Smooth muscle cell (in vitro differentiated cells): ENCODE measurements at regions not wholly inside any gene's neighbourhood (a gene's known extent, or its start where the extent isn't known, plus 50 kb on each side); places are given as distances from the start of the nearest gene placed in this dataset.
"Not testable (repeated sequence)": the region's sequence is repeated elsewhere in the genome, so short reads cannot be mapped to it uniquely, and the experiment has no call there.

Source experiments
- DNase-seq: peaks from one replicate; lab custom pipeline; 2025; ENCODE audit not compliant: unreplicated experiment; lab: John Stamatoyannopoulos, UW
- H2AFZ ChIP-seq: fragments of 200-600 bp; sonication (generic); 2 replicates; pipeline ENCODE4 v1.6.0; 2016; ENCODE audit warnings: antibody characterized with exemption, low read depth, mild to moderate bottlenecking
- H3F3A ChIP-seq: fragments of 200-600 bp; sonication (generic); 2 replicates; pipeline ENCODE4 v1.6.0; 2017; ENCODE audit warnings: antibody characterized with exemption, low read depth
- H3K27ac ChIP-seq: fragments of 200-600 bp; sonication (generic); 2 replicates; pipeline ENCODE4 v1.5.1; 2016; ENCODE audit warnings: low read depth, mild to moderate bottlenecking
- H3K27me3 ChIP-seq: fragments of 200-600 bp; sonication (generic); 2 replicates; pipeline ENCODE4 v1.6.1; 2016; ENCODE audit warnings: low read depth, mild to moderate bottlenecking
- H3K36me3 ChIP-seq: fragments of 200-600 bp; sonication (generic); 2 replicates; pipeline ENCODE4 v1.5.1; 2016; ENCODE audit warnings: low read depth
- H3K4me1 ChIP-seq: fragments of 200-600 bp; sonication (generic); 2 replicates; pipeline ENCODE4 v1.5.1; 2016; ENCODE audit warnings: low read depth
- H3K4me2 ChIP-seq: fragments of 200-600 bp; sonication (generic); 2 replicates; pipeline ENCODE4 v1.6.0; 2016; ENCODE audit warnings: mild to moderate bottlenecking
- H3K4me3 ChIP-seq: fragments of 200-600 bp; sonication (generic); 2 replicates; pipeline ENCODE4 v1.5.1; 2016; ENCODE audit warnings: mild to moderate bottlenecking
- H3K79me2 ChIP-seq: fragments of 200-600 bp; sonication (generic); 2 replicates; pipeline ENCODE4 v1.6.0; 2016; ENCODE audit warnings: low read depth, mild to moderate bottlenecking
- H3K9ac ChIP-seq: fragments of 200-600 bp; sonication (generic); 2 replicates; pipeline ENCODE4 v1.6.0; 2016; ENCODE audit warnings: low read depth
- H3K9me3 ChIP-seq: fragments of 200-600 bp; sonication (generic); replicated peaks from 2 replicates; pipeline ENCODE4 v1.5.1; 2016; ENCODE audit warnings: low read depth
- H4K20me1 ChIP-seq: fragments of 200-600 bp; sonication (generic); 2 replicates; pipeline ENCODE4 v1.6.0; 2016; ENCODE audit warnings: low read depth
- WGBS: methylation state at CpG from one replicate; pipeline ENCODE4 v1.1.7; 2016; ENCODE audit warnings: low lambda C conversion rate; 5-methylcytosine and 5-hydroxymethylcytosine counted together

DNA sequence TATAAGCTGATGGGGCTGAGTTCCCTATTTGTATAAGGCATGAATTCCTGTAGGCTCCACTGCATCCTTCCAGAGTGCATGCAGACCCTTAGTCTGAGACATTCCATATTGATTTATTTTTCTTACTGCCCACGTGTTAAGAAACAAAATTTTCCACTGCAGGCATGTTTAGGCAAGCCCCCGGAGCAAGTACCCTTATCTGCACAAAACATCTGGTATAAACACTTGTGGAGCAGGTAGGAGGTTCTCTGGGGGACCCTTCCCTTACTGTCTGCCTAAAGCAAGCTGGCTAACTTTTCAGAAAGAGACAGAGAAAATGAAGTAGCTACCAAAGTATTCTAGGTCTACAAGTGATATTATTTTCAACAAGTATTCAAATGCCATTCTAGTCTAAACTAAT is 571.0 kb upstream of the TPTE start:
- not testable (repeated sequence) for H3K27me3 ChIP-seq, H3K36me3 ChIP-seq, H4K20me1 ChIP-seq, H3K9ac ChIP-seq, H2AFZ ChIP-seq, H3K4me2 ChIP-seq, H3K4me1 ChIP-seq, H3K27ac ChIP-seq, H3F3A ChIP-seq, DNase-seq, H3K79me2 ChIP-seq, H3K4me3 ChIP-seq
- WGBS: 21% methylated on average over 2 of the region's 2 CpGs
- H3K9me3 ChIP-seq: peaks cover 15% of the 10 kb centered on the region

- DNase-seq, H2AFZ ChIP-seq, H3K27me3 ChIP-seq, H3K27ac ChIP-seq, H3K36me3 ChIP-seq, H3K79me2 ChIP-seq, H3K9ac ChIP-seq, H4K20me1 ChIP-seq, H3F3A ChIP-seq, H3K4me2 ChIP-seq, H3K4me1 ChIP-seq, H3K4me3 ChIP-seq: not testable (repeated sequence)
- H3K9me3 ChIP-seq: peaks cover 30% of the 10 kb centered on the region
These were observed 562.6 kb upstream of the TPTE start for GRCh38 chr21:9958791-9959190.

DNA sequence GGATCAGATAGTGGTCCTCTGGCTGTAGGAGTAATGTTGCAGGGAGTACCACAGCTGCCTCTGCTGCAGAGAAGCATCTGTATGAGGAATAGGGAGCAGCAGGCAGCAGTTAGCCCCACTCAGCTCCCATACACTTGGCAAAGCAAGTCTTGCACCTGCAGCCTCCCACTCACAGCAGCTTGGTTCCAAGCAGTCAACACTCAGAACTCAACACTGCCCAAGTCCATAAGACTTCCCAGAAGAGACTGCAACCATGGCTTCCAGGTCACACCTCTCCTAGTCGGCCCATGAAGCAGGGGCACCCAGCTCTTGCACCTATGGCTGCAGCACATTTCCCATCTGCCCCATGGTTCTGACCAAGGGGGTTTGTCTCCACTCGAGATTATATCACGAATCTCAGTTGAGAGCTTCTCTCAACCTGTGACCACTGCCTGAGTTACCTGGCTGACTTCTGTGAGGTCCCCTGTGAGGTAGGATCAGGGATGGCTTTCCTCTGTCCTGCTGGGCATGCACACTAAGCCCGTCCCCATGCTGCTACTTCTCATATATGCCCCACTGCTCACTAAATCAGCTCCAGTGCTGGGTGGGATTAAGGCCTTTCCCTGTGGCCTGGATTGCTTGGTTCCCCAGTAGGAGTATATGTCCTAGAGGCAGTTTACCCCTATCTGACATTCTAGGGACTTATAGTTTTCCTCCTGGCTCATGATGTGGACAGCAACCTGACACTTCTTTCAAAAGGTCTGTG is 562.0 kb upstream of the TPTE start:
- not testable (repeated sequence) for H2AFZ ChIP-seq, H3K4me1 ChIP-seq, H3K27ac ChIP-seq, H3K9ac ChIP-seq, H4K20me1 ChIP-seq, H3K27me3 ChIP-seq, H3K4me3 ChIP-seq, DNase-seq, H3F3A ChIP-seq, H3K79me2 ChIP-seq, H3K36me3 ChIP-seq, H3K4me2 ChIP-seq
- WGBS: 55% methylated on average over 4 of the region's 4 CpGs
- H3K9me3 ChIP-seq: peaks cover 34% of the 10 kb centered on the region

DNA sequence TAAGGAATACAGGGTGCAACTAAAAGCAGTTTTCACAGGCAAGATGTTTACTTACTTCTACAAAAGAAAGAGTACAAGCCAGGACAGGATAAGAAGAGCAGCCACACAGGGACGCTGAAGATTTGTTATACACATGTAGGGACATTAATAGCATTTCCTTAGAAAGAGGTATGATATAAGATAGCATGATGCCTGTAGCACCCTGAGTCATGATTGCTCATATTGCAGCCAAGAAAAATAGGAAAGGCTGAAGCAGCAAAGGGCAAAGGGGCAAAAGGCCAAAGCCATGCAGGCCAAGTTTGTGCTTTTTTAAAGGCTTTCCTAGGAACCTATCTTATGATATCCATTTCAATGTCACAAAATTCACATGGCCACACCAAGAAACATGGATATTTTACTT is 552.0 kb upstream of the TPTE start:
- WGBS: 26% methylated on average over 1 of the region's 1 CpG
- not testable (repeated sequence) for DNase-seq, H3K4me3 ChIP-seq, H3K79me2 ChIP-seq, H3K4me2 ChIP-seq, H3K4me1 ChIP-seq, H4K20me1 ChIP-seq, H3K9ac ChIP-seq, H3K27me3 ChIP-seq, H3K9me3 ChIP-seq, H3K27ac ChIP-seq, H2AFZ ChIP-seq, H3K36me3 ChIP-seq, H3F3A ChIP-seq

- H3K27ac ChIP-seq, H3K4me1 ChIP-seq, H3K36me3 ChIP-seq, H2AFZ ChIP-seq, H3K79me2 ChIP-seq, DNase-seq, H4K20me1 ChIP-seq, H3K27me3 ChIP-seq, H3F3A ChIP-seq, H3K9ac ChIP-seq, H3K4me3 ChIP-seq, H3K4me2 ChIP-seq: not testable (repeated sequence)
- H3K9me3 ChIP-seq: peaks cover 10% of the 10 kb centered on the region
- WGBS: 36% methylated on average over 1 of the region's 1 CpG
These were observed 549.4 kb upstream of the TPTE start for GRCh38 chr21:9972018-9972417.

DNA sequence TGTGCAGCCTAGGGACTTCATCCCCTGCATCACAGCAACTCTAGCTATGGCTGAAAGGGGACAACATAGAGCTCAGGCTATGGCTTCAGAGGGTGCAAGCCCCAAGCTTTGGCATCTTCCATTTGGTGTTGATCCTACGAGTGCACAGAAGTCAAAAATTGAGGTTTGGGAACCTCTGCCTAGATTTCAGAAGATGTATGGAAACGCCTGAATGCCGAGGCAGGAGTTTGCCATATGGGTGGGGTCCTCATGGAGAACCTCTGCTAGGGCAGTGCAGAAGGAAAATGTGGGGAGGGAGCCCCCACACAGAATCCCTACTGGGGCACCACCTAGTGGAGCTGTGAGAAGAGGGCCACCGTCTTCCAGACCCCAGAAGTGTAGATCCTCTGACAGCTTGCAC is 543.0 kb upstream of the TPTE start:
- H3K9me3 ChIP-seq: peaks cover 20% of the 10 kb centered on the region
- H3K27me3 ChIP-seq, H4K20me1 ChIP-seq, H2AFZ ChIP-seq, H3K36me3 ChIP-seq, H3K4me3 ChIP-seq, H3F3A ChIP-seq, H3K4me1 ChIP-seq, H3K9ac ChIP-seq, H3K4me2 ChIP-seq, DNase-seq, H3K27ac ChIP-seq, H3K79me2 ChIP-seq: not testable (repeated sequence)
- 59% methylated on average over 4 of the region's 4 CpGs for WGBS

DNA sequence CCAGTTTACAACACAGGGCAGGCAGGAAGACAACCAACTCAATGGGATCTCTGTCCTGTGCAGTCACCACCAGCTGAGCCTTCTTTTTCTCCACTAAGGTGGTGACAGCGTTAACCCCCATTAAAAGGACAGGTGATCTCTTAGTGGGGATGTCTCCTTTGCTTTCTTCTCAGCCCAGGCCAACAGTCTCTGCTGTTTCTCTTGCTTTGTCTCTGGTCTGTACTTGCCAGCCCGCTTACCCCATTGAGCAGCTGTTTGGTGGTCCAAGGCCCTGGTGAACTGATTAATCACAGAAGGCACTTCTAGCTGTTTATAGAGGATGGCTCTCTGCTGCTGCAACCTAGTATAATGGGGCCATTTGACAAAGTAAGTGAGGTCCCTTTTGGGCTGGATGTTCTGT is 523.9 kb upstream of the TPTE start:
- not testable (repeated sequence) for H2AFZ ChIP-seq, H3K4me1 ChIP-seq, DNase-seq, H3K27ac ChIP-seq, H3K9me3 ChIP-seq, H3K9ac ChIP-seq, H3F3A ChIP-seq, H3K36me3 ChIP-seq, H3K4me2 ChIP-seq, H3K27me3 ChIP-seq, H4K20me1 ChIP-seq, H3K79me2 ChIP-seq, H3K4me3 ChIP-seq
- WGBS: 38% methylated on average over 2 of the region's 2 CpGs

DNA sequence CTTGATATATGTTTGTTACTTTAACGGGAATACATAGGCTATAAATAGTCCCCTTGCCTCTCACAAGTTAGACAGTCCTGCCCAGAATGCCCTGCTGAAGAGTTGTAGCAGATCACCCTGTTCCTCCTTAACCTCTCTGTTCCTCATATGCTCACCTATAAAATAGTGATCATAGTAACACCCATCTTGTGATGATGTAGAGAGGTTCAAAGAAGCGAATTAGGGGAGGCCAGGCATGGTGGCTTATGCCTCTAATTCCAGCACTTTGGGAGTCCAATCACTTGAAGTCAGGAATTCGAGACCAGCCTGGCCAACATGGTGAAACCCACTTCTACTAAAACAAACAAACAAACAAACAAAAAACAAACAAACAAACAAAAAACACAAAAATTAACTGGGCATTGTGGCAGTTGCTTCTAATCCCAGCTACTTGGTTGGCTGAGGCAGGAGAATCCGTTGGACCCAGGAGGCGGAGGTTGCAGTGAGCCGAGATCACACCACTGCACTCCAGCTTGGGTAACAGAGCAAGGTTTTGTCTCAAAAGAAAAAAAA is 518.5 kb upstream of the TPTE start:
- not testable (repeated sequence) for H3K4me3 ChIP-seq, H3K27ac ChIP-seq, H2AFZ ChIP-seq, H3K36me3 ChIP-seq, H3K9me3 ChIP-seq, H3K9ac ChIP-seq, H3K4me1 ChIP-seq, H4K20me1 ChIP-seq, H3K27me3 ChIP-seq, DNase-seq, H3F3A ChIP-seq, H3K4me2 ChIP-seq, H3K79me2 ChIP-seq
- WGBS: 49% methylated on average over 6 of the region's 6 CpGs

DNA sequence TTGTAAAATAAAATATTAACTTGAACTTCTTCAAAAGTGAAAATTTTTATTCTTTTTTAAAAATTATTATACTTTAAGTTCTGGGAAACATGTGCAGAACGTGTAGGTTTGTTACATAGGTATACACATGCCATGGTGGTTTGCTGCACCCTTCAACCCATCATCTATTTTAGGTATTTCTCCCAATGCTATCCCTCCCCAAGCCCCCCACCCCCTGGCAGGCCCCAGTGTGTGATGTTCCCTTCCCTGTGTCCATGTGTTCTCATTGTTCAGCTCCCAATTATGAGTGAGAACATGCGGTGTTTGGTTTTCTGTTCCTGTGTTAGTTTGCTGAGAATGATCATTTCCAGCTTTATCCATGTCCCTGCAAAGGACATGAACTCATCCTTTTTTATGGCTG is 515.6 kb upstream of the TPTE start:
- H3K4me1 ChIP-seq, H3K9me3 ChIP-seq, H3K4me2 ChIP-seq, H3K27ac ChIP-seq, H2AFZ ChIP-seq, H3K36me3 ChIP-seq, H3K79me2 ChIP-seq, H3K9ac ChIP-seq, DNase-seq, H4K20me1 ChIP-seq, H3K4me3 ChIP-seq, H3F3A ChIP-seq, H3K27me3 ChIP-seq: not testable (repeated sequence)
- WGBS: 53% methylated on average over 2 of the region's 2 CpGs
